ENCODE measurements at regions not wholly inside any gene's neighbourhood (a gene's known extent, or its start where the extent isn't known, plus 50 kb on each side); places are given as distances from the start of the nearest gene placed in this dataset.
"Not testable (repeated sequence)": the region's sequence is repeated elsewhere in the genome, so short reads cannot be mapped to it uniquely, and the experiment has no call there.

GRCh38 chr2:83970217-83970929 is 488.7 kb downstream of the SUCLG1 start:
- no CpG with 5 or more reads among the region's 4 CpGs for WGBS (ENCODE audit: extremely low coverage, insufficient coverage, low lambda C conversion rate)
- Histone ChIP-seq H3K4me3 (ENCODE audit: low read length) (no peak overlapping the region), H3K56ac (ENCODE audit: low read length) (no peak overlapping the region), H3K4me1 (ENCODE audit: control insufficient read depth, low read depth, low read length) (no peaks in the 10 kb centered on the region), H3K23ac (ENCODE audit: low read length) (no peak overlapping the region), H3K4me2 (ENCODE audit: low read length) (no peak overlapping the region), H3K9ac (ENCODE audit: low read length) (no peak overlapping the region), H2BK15ac (replicated peaks; ENCODE audit: low read depth) (peak overlapping the region; percentile 12), H2BK120ac (ENCODE audit: low read depth, low read length) (no peak overlapping the region), H3K79me2 (ENCODE audit: control insufficient read depth, insufficient read depth, low read length) (no peaks in the 10 kb centered on the region), H3K18ac (ENCODE audit: low read length) (peak overlapping the region; percentile 87), H4K5ac (ENCODE audit: low read length) (no peak overlapping the region), H2AK5ac (ENCODE audit: low read length) (no peak overlapping the region), H4K8ac (ENCODE audit: low read depth, low read length) (no peak overlapping the region), H3K27me3 (ENCODE audit: insufficient read depth, low read length, poor library complexity) (no peaks in the 10 kb centered on the region), H3K36me3 (ENCODE audit: control insufficient read depth, insufficient read depth, low read length) (no peaks in the 10 kb centered on the region), H3K27ac (ENCODE audit: low read depth, low read length) (no peak overlapping the region), H3K79me1 (ENCODE audit: low read length) (no peaks in the 10 kb centered on the region), H3K4ac (ENCODE audit: low read depth, low read length) (no peak overlapping the region), H2BK5ac (ENCODE audit: low read length) (no peak overlapping the region)
- DNase-seq = peak; percentile 54

- WGBS (ENCODE audit: extremely low coverage, insufficient coverage, low lambda C conversion rate) = no CpG with 5 or more reads among the region's 3 CpGs
- Histone ChIP-seq H3K4me3 (ENCODE audit: low read length) (no peak overlapping the region), H3K27me3 (ENCODE audit: insufficient read depth, low read length, poor library complexity) (no peaks in the 10 kb centered on the region), H3K56ac (ENCODE audit: low read length) (no peak overlapping the region), H3K4me2 (ENCODE audit: low read length) (no peak overlapping the region), H3K27ac (ENCODE audit: low read depth, low read length) (no peak overlapping the region), H4K5ac (ENCODE audit: low read length) (no peak overlapping the region), H3K18ac (ENCODE audit: low read length) (peak overlapping the region; percentile 18), H2AK5ac (ENCODE audit: low read length) (no peak overlapping the region), H3K23ac (ENCODE audit: low read length) (no peak overlapping the region), H2BK15ac (replicated peaks; ENCODE audit: low read depth) (no peak overlapping the region), H3K4me1 (ENCODE audit: control insufficient read depth, low read depth, low read length) (no peaks in the 10 kb centered on the region), H3K36me3 (ENCODE audit: control insufficient read depth, insufficient read depth, low read length) (no peaks in the 10 kb centered on the region), H3K79me2 (ENCODE audit: control insufficient read depth, insufficient read depth, low read length) (no peaks in the 10 kb centered on the region), H4K8ac (ENCODE audit: low read depth, low read length) (no peak overlapping the region), H2BK5ac (ENCODE audit: low read length) (no peak overlapping the region), H2BK120ac (ENCODE audit: low read depth, low read length) (no peak overlapping the region), H3K4ac (ENCODE audit: low read depth, low read length) (no peak overlapping the region), H3K9ac (ENCODE audit: low read length) (no peak overlapping the region), H3K79me1 (ENCODE audit: low read length) (no peaks in the 10 kb centered on the region)
- DNase-seq = no peak
These were observed 490.0 kb downstream of the SUCLG1 start for GRCh38 chr2:83969085-83969484.

GRCh38 chr2:83967854-83968253 is 491.2 kb downstream of the SUCLG1 start:
- Histone ChIP-seq H3K79me2 (ENCODE audit: control insufficient read depth, insufficient read depth, low read length) (no peaks in the 10 kb centered on the region), H3K56ac (ENCODE audit: low read length) (no peak overlapping the region), H3K4ac (ENCODE audit: low read depth, low read length) (no peak overlapping the region), H2BK120ac (ENCODE audit: low read depth, low read length) (no peak overlapping the region), H4K8ac (ENCODE audit: low read depth, low read length) (no peak overlapping the region), H3K79me1 (ENCODE audit: low read length) (no peaks in the 10 kb centered on the region), H3K27me3 (ENCODE audit: insufficient read depth, low read length, poor library complexity) (no peaks in the 10 kb centered on the region), H3K23ac (ENCODE audit: low read length) (no peak overlapping the region), H3K18ac (ENCODE audit: low read length) (no peak overlapping the region), H2BK15ac (replicated peaks; ENCODE audit: low read depth) (no peak overlapping the region), H3K4me2 (ENCODE audit: low read length) (no peak overlapping the region), H2AK5ac (ENCODE audit: low read length) (no peak overlapping the region), H3K9ac (ENCODE audit: low read length) (no peak overlapping the region), H4K5ac (ENCODE audit: low read length) (no peak overlapping the region), H3K36me3 (ENCODE audit: control insufficient read depth, insufficient read depth, low read length) (no peaks in the 10 kb centered on the region), H3K4me3 (ENCODE audit: low read length) (no peak overlapping the region), H2BK5ac (ENCODE audit: low read length) (no peak overlapping the region), H3K27ac (ENCODE audit: low read depth, low read length) (no peak overlapping the region), H3K4me1 (ENCODE audit: control insufficient read depth, low read depth, low read length) (no peaks in the 10 kb centered on the region)
- peak; percentile 72 for DNase-seq
- no CpG with 5 or more reads among the region's 2 CpGs for WGBS (ENCODE audit: extremely low coverage, insufficient coverage, low lambda C conversion rate)

- H3K27me3 ChIP-seq (ENCODE audit: insufficient read depth, low read length, poor library complexity); H3K4me1 ChIP-seq (ENCODE audit: control insufficient read depth, low read depth, low read length); H4K5ac ChIP-seq (ENCODE audit: low read length); H2AK5ac ChIP-seq (ENCODE audit: low read length); DNase-seq; H3K36me3 ChIP-seq (ENCODE audit: control insufficient read depth, insufficient read depth, low read length); H3K56ac ChIP-seq (ENCODE audit: low read length); H3K4me3 ChIP-seq (ENCODE audit: low read length); H2BK15ac ChIP-seq (replicated peaks; ENCODE audit: low read depth); H3K9ac ChIP-seq (ENCODE audit: low read length); H3K4me2 ChIP-seq (ENCODE audit: low read length); H3K4ac ChIP-seq (ENCODE audit: low read depth, low read length); H4K8ac ChIP-seq (ENCODE audit: low read depth, low read length); H3K23ac ChIP-seq (ENCODE audit: low read length); H2BK120ac ChIP-seq (ENCODE audit: low read depth, low read length); H3K79me2 ChIP-seq (ENCODE audit: control insufficient read depth, insufficient read depth, low read length); H2BK5ac ChIP-seq (ENCODE audit: low read length); H3K27ac ChIP-seq (ENCODE audit: low read depth, low read length); H3K18ac ChIP-seq (ENCODE audit: low read length); H3K79me1 ChIP-seq (ENCODE audit: low read length): not testable (repeated sequence)
- no CpG with 5 or more reads among the region's 3 CpGs for WGBS (ENCODE audit: extremely low coverage, insufficient coverage, low lambda C conversion rate)
These were observed 492.1 kb downstream of the SUCLG1 start for GRCh38 chr2:83966946-83967345.

- no peak overlapping the region for H2BK5ac ChIP-seq (ENCODE audit: low read length)
- WGBS (ENCODE audit: extremely low coverage, insufficient coverage, low lambda C conversion rate) = no CpG with 5 or more reads among the region's 7 CpGs
- no peaks in the 10 kb centered on the region for H3K79me2 ChIP-seq (ENCODE audit: control insufficient read depth, insufficient read depth, low read length)
- no peak overlapping the region for H3K4me2 ChIP-seq (ENCODE audit: low read length)
- no peak overlapping the region for H3K4ac ChIP-seq (ENCODE audit: low read depth, low read length)
- H4K5ac ChIP-seq (ENCODE audit: low read length) = no peak overlapping the region
- no peak overlapping the region for H3K56ac ChIP-seq (ENCODE audit: low read length)
- no peak overlapping the region for H3K4me3 ChIP-seq (ENCODE audit: low read length)
- no peaks in the 10 kb centered on the region for H3K27me3 ChIP-seq (ENCODE audit: insufficient read depth, low read length, poor library complexity)
- no peak overlapping the region for H2AK5ac ChIP-seq (ENCODE audit: low read length)
- H3K79me1 ChIP-seq (ENCODE audit: low read length) = no peaks in the 10 kb centered on the region
- H4K8ac ChIP-seq (ENCODE audit: low read depth, low read length) = no peak overlapping the region
- no peak overlapping the region for H3K18ac ChIP-seq (ENCODE audit: low read length)
- no peak overlapping the region for H2BK120ac ChIP-seq (ENCODE audit: low read depth, low read length)
- no peaks in the 10 kb centered on the region for H3K4me1 ChIP-seq (ENCODE audit: control insufficient read depth, low read depth, low read length)
- no peaks in the 10 kb centered on the region for H3K36me3 ChIP-seq (ENCODE audit: control insufficient read depth, insufficient read depth, low read length)
- no peak overlapping the region for H3K27ac ChIP-seq (ENCODE audit: low read depth, low read length)
- no peak for DNase-seq
- no peak overlapping the region for H2BK15ac ChIP-seq (replicated peaks; ENCODE audit: low read depth)
- H3K23ac ChIP-seq (ENCODE audit: low read length) = no peak overlapping the region
- no peak overlapping the region for H3K9ac ChIP-seq (ENCODE audit: low read length)
These were observed 497.6 kb downstream of the SUCLG1 start for GRCh38 chr2:83961512-83961911.

- no peaks in the 10 kb centered on the region for H3K27me3 ChIP-seq (ENCODE audit: insufficient read depth, low read length, poor library complexity)
- no peaks in the 10 kb centered on the region for H3K79me1 ChIP-seq (ENCODE audit: low read length)
- H2BK5ac ChIP-seq (ENCODE audit: low read length) = no peak overlapping the region
- no peak overlapping the region for H3K18ac ChIP-seq (ENCODE audit: low read length)
- H4K5ac ChIP-seq (ENCODE audit: low read length) = no peak overlapping the region
- no peak for DNase-seq
- H3K9ac ChIP-seq (ENCODE audit: low read length) = no peak overlapping the region
- no peaks in the 10 kb centered on the region for H3K4me1 ChIP-seq (ENCODE audit: control insufficient read depth, low read depth, low read length)
- H3K56ac ChIP-seq (ENCODE audit: low read length) = no peak overlapping the region
- no peaks in the 10 kb centered on the region for H3K79me2 ChIP-seq (ENCODE audit: control insufficient read depth, insufficient read depth, low read length)
- H3K23ac ChIP-seq (ENCODE audit: low read length) = no peak overlapping the region
- H2BK120ac ChIP-seq (ENCODE audit: low read depth, low read length) = no peak overlapping the region
- WGBS (ENCODE audit: extremely low coverage, insufficient coverage, low lambda C conversion rate) = no CpG with 5 or more reads among the region's 1 CpG
- no peak overlapping the region for H4K8ac ChIP-seq (ENCODE audit: low read depth, low read length)
- H3K4ac ChIP-seq (ENCODE audit: low read depth, low read length) = no peak overlapping the region
- H3K4me2 ChIP-seq (ENCODE audit: low read length) = no peak overlapping the region
- H2AK5ac ChIP-seq (ENCODE audit: low read length) = no peak overlapping the region
- no peak overlapping the region for H2BK15ac ChIP-seq (replicated peaks; ENCODE audit: low read depth)
- no peak overlapping the region for H3K4me3 ChIP-seq (ENCODE audit: low read length)
- H3K36me3 ChIP-seq (ENCODE audit: control insufficient read depth, insufficient read depth, low read length) = no peaks in the 10 kb centered on the region
- H3K27ac ChIP-seq (ENCODE audit: low read depth, low read length) = no peak overlapping the region
These were observed 498.7 kb downstream of the SUCLG1 start for GRCh38 chr2:83960371-83960770.

All from mesendoderm (in vitro differentiated cells).